Subcutaneous abdominal adipose tissue (tissue), 5 donors: ENCODE measurements at regions not wholly inside any gene's neighbourhood (a gene's known extent, or its start where the extent isn't known, plus 50 kb on each side); places are given as distances from the start of the nearest gene placed in this dataset.
A peak's percentile ranks its signal among the peaks of the same experiment; 100 is the strongest.

Experiments used
- H3K27ac ChIP-seq: one replicate; pipeline ENCODE4 v1.7.0; 2013; ENCODE audit warnings: low read depth, mild to moderate bottlenecking, inconsistent platforms, low read length, moderate library complexity
- H3K27me3 ChIP-seq, 5 donors: one replicate each; pipeline ENCODE4 v1.7.0; 2013; ENCODE audit warnings: low read length in 5 of 5, inconsistent platforms in 1 of 5; ENCODE audit not compliant: control insufficient read depth in 5 of 5, insufficient read depth in 4 of 5
- H3K36me3 ChIP-seq, 5 donors: one replicate each; pipeline ENCODE4 v1.7.0; 2013; ENCODE audit warnings: low read length in 5 of 5; ENCODE audit not compliant: control insufficient read depth in 5 of 5, insufficient read depth in 5 of 5
- H3K4me1 ChIP-seq, 5 donors: one replicate each; pipeline ENCODE4 v1.7.0; 2013; ENCODE audit warnings: low read length in 5 of 5, mild to moderate bottlenecking in 3 of 5, moderate library complexity in 1 of 5; ENCODE audit not compliant: control insufficient read depth in 5 of 5, insufficient read depth in 5 of 5
- H3K4me3 ChIP-seq, 5 donors: one replicate each; pipeline ENCODE4 v1.7.0; 2013; ENCODE audit warnings: low read length in 5 of 5, low read depth in 1 of 5
- H3K9ac ChIP-seq, 5 donors: one replicate each; pipeline ENCODE4 v1.7.0; 2013; ENCODE audit warnings: low read length in 5 of 5, mild to moderate bottlenecking in 4 of 5, moderate library complexity in 3 of 5
- H3K9me3 ChIP-seq, 5 donors: one replicate each; pipeline ENCODE4 v1.7.0; 2013; ENCODE audit warnings: low read length in 5 of 5; ENCODE audit not compliant: control insufficient read depth in 5 of 5
- donor health status: healthy.
- donor health status: healthy.
- donor health status: healthy.
- donor health status: healthy.
- donor health status: healthy.

DNA sequence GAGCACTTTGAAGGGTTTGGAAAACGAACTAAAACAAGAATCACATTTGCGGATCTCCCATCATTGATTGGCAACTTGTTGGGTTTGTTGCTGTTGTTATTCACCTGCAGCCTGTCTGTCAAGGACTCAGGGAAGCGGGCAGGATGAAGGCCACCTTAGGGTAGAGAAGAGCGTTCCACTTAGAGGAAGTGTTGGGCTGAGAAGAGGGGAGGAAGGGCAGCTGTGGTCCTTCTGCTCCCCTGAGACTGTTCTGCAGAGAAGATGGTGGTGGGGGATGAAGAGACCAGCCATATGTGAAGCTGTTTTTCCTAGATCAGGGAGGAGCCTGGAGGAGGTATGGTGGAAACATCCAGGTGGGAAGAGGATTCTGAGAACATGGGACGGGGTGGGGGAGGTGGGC is 70.6 kb upstream of the CPEB4 start:
- Histone ChIP-seq H3K4me1 (no peaks in the 10 kb centered on the region), H3K9me3 (peaks cover 0 to 7% (median 3%) of the 10 kb centered on the region in 5 donors), H3K27me3 (no peaks in the 10 kb centered on the region), H3K4me3 (no peak overlapping the region), H3K27ac (no peak overlapping the region), H3K9ac (no peak overlapping the region), H3K36me3 (no peaks in the 10 kb centered on the region)

GRCh38 chr5:173819521-173819920 is 68.6 kb upstream of the CPEB4 start:
- Histone ChIP-seq H3K4me1 (peaks cover 0 to 12% (median 10%) of the 10 kb centered on the region in 5 donors), H3K27me3 (no peaks in the 10 kb centered on the region), H3K9ac (no peak overlapping the region), H3K9me3 (peaks cover 0 to 7% (median 3%) of the 10 kb centered on the region in 5 donors), H3K4me3 (no peak overlapping the region), H3K27ac (no peak overlapping the region), H3K36me3 (no peaks in the 10 kb centered on the region)

DNA sequence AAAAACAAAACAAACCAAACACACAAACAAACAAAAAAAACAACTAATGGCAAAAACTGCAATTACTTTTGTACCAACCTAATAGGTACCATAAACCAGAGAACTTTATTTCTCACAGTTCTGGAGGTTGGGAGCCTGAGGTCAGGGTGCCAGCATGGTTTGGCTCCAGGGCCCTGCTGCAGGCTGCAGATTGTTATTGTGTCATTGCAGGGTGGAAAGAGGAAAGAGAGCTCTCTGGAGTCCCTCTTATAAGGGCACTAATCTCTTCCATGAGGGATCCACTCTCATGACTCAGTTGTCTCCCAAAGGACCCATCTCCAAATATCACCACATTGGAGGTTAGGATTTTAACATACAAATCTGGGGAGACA is 64.9 kb upstream of the CPEB4 start:
- Histone ChIP-seq H3K27ac (peak overlapping the region; percentile 8), H3K4me3 (no peak overlapping the region), H3K36me3 (no peaks in the 10 kb centered on the region), H3K9ac (no peak overlapping the region), H3K4me1 (peaks cover 3 to 22% (median 16%) of the 10 kb centered on the region in 5 donors), H3K27me3 (no peaks in the 10 kb centered on the region), H3K9me3 (peaks cover 0 to 10% (median 4%) of the 10 kb centered on the region in 5 donors)

DNA sequence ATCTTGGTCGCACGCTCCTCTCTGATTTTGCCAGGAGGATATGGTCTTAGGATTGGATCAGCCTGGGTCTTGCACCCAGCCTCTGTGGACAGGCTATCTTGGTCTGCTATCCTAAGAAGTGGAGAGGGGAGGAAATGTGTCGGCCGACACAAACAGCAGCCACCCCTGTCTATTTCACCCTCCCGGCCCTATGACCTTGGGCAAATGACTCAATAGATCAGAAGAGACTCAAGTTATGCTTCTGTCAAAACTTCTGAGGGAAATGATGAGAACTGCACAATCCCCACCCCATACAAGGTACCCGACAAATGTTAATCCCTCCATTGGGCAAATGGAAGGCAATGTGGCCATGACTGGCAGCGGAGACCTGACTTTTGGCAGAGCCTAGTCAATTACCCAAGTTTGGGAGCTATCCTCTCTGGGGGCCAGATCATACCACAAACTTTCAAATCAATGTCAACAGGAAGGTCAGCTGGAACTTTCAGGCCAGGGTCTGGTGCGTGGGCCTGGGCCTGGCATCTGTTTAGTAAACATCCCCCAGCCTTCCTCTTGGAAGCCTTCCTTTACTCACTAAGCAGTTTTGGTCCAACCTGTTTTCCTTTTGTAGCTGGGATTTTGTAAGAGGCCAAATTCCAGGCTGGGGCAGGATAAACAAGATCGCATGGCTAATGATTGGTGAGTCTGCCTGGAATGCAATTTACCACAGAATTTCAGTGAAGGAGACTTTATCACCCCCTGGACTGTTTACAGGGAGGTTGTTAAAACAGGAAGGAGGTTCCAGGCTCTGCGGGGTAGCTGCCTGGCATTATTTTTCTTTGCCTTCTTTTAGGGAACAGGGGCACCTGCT is 64.2 kb upstream of the CPEB4 start:
- no peak overlapping the region for H3K4me3 ChIP-seq
- H3K27ac ChIP-seq, result peak overlapping the region; percentile 8
- H3K4me1 ChIP-seq, result peaks cover 3 to 22% (median 16%) of the 10 kb centered on the region in 5 donors
- no peaks in the 10 kb centered on the region for H3K36me3 ChIP-seq
- no peaks in the 10 kb centered on the region for H3K27me3 ChIP-seq
- H3K9me3 ChIP-seq, result peaks cover 0 to 10% (median 4%) of the 10 kb centered on the region in 5 donors
- no peak overlapping the region for H3K9ac ChIP-seq

DNA sequence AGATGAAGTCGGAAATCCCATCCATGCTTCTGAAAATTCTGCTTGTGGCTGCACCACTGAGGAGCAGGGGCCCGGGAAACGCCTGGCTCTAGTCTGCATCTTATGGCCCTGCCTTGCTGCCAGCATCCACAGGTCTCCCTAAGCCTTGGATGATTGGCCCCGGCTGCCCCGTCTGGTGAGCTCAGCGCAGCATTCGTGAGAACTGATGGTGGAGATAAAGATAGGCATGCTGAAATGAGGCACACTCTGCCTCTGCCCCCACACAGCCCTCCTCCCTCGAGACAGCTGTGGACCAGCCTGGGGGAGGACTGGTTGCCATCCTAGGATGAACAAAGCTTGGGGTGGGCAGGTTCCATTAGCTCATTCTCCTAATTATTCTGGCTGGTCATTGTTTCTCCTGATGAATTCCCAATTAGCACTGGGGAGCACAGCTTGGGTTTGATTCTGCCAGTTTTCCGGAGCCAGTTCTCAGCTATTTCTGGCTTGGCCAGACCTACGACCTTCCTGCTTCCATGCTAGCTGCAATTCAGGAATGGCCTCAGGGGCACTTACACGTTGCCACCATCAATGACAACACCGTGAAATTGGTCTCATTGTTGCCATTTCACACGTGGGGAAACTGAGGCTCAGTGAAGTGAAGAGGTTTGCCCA is 62.8 kb upstream of the CPEB4 start:
- Histone ChIP-seq H3K9me3 (peaks cover 0 to 6% (median 0%) of the 10 kb centered on the region in 5 donors), H3K36me3 (no peaks in the 10 kb centered on the region), H3K9ac (no peak overlapping the region), H3K4me1 (peaks cover 3 to 25% (median 16%) of the 10 kb centered on the region in 5 donors), H3K27ac (no peak overlapping the region), H3K27me3 (no peaks in the 10 kb centered on the region), H3K4me3 (no peak overlapping the region)

DNA sequence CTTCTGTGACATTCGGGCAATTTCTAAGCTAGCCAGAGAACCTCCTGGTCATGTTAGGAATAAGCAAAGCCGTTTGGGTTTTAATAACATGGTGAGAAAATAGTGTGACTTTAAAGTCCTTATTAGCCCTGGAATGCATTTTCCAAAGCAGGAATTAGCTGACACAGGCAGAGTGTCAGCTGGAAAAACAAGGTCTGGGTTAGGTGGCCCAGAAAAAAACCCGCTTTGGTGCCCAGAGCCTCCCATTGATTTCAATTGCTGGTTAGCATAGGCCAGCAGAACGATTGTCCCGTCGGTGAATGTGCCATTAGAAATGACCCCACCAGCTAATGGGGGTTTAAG is 62.1 kb upstream of the CPEB4 start:
- no peak overlapping the region for H3K9ac ChIP-seq
- no peak overlapping the region for H3K27ac ChIP-seq
- peaks cover 0 to 6% (median 0%) of the 10 kb centered on the region in 5 donors for H3K9me3 ChIP-seq
- H3K27me3 ChIP-seq, result no peaks in the 10 kb centered on the region
- H3K36me3 ChIP-seq, result no peaks in the 10 kb centered on the region
- H3K4me1 ChIP-seq, result peaks cover 3 to 25% (median 16%) of the 10 kb centered on the region in 5 donors
- H3K4me3 ChIP-seq, result no peak overlapping the region

- H3K27ac ChIP-seq, result no peak overlapping the region
- H3K36me3 ChIP-seq, result no peaks in the 10 kb centered on the region
- H3K9ac ChIP-seq, result no peak overlapping the region
Observed at GRCh38 chr5:173826428-173827350, 61.5 kb upstream of the CPEB4 start.

DNA sequence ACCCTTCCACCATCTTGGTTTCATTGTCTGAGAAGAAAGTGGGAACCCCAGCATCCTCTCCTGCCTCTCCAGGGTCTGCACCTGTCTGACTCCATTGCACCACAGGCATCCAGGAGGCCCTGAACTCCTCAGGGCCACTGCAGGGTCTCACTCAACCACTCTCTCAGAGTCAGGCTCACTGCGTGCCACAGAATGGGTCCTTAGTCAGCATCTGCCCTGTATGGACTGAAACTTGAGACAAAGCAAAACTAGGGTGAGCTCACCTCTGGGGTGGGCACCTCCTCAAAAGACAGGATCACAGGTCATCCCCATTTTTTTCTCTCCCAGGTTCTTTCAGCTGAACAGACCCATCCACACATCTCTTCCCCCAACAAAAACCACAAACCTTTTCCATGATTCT is 59.2 kb upstream of the CPEB4 start:
- Histone ChIP-seq H3K4me1 (peaks cover 3 to 34% (median 17%) of the 10 kb centered on the region in 5 donors), H3K27ac (no peak overlapping the region), H3K9ac (no peak overlapping the region), H3K27me3 (no peaks in the 10 kb centered on the region), H3K9me3 (peaks cover 0 to 6% (median 0%) of the 10 kb centered on the region in 5 donors), H3K36me3 (no peaks in the 10 kb centered on the region), H3K4me3 (no peak overlapping the region)

More at GRCh38 chr5:173826428-173827350, 61.5 kb upstream of the CPEB4 start:
- H3K27me3 ChIP-seq, result no peaks in the 10 kb centered on the region
- H3K4me3 ChIP-seq, result no peak overlapping the region
- peaks cover 3 to 25% (median 16%) of the 10 kb centered on the region in 5 donors for H3K4me1 ChIP-seq
- peaks cover 0 to 6% (median 0%) of the 10 kb centered on the region in 5 donors for H3K9me3 ChIP-seq

DNA sequence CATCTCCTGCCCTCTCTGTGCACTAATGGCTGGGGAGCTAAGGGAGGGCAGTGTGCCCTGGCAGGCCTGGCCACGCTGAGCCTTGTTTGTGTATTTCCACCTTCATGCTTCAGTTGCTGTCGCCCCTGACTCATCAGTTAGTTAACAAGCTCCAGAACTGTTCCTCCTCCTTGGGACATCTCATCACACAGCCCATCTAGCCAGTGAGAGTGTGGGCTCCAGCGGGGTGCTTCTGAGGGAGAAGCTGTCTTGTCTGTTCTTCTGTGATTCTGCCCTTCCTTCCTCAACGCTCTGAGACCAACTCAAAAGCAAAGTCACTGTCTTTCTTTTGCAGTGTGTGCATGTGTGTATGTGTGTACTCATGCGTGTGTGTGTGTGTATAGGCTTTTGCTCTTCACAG is 58.3 kb upstream of the CPEB4 start:
- Histone ChIP-seq H3K27me3 (no peaks in the 10 kb centered on the region), H3K4me1 (peaks cover 3 to 28% (median 11%) of the 10 kb centered on the region in 5 donors), H3K9me3 (peaks cover 0 to 6% (median 0%) of the 10 kb centered on the region in 5 donors), H3K4me3 (no peak overlapping the region), H3K36me3 (no peaks in the 10 kb centered on the region), H3K9ac (no peak overlapping the region), H3K27ac (no peak overlapping the region)
